HepG2 (cell line): ENCODE measurements at regions not wholly inside any gene's neighbourhood (a gene's known extent, or its start where the extent isn't known, plus 50 kb on each side); places are given as distances from the start of the nearest gene placed in this dataset.

ENCODE experiments used
- ATAC-seq: fragments of 200-7000 bp; cut with Tn5 transposase; 3 replicates; pipeline ENCODE4 v1.9.1; 2020; ENCODE audit warnings: mild to moderate bottlenecking, moderate library complexity
- BruUV-seq: library from RNA; stranded (reverse); fragments of 400-500 nt; replicated peaks from 2 replicates; lab custom pipeline; 2021; lab: Mats Ljungman, UMichigan
- CTCF ChIA-PET: fragments of 300-600 bp; formaldehyde crosslinking; extraction: SDS; loops from one replicate; lab custom pipeline; 2021; ENCODE audit warnings: low total read pairs, inconsistent platforms, low intra/inter-chr PET ratio; lab: Yijun Ruan, JAX
- POLR2A ChIA-PET: fragments of 350-600 bp; sonication (Branson Sonifier 250); formaldehyde crosslinking; loops from one replicate; lab custom pipeline; 2020; ENCODE audit warnings: antibody characterized with exemption, inconsistent platforms; lab: Yijun Ruan, JAX
- DNase-seq: peaks from one replicate; pipeline ENCODE4 v3.0.0-alpha.2; 2015; ENCODE audit warnings: low spot score
- FAIRE-seq: peaks from 3 replicates; lab custom pipeline; 2011; peaks lifted over from hg19 to GRCh38; lab: Jason Lieb, UNC
- H2AFZ ChIP-seq: one replicate; pipeline ENCODE4 v1.6.1; 2011; ENCODE audit warnings: low read length, inconsistent platforms
- H3K27ac ChIP-seq: fragments of 300-600 bp; 3 replicates; pipeline ENCODE4 v1.8.0; 2011; ENCODE audit warnings: mixed run types, mild to moderate bottlenecking, mixed read lengths, low read length, inconsistent platforms; ENCODE audit not compliant: insufficient read depth; ENCODE audit errors: extremely low read length
- H3K27me3 ChIP-seq, 2 experiments: fragments of 200-600 bp in 1 of 2; 2 replicates in 1 of 2; 3 replicates in 1 of 2; pipeline versions ENCODE4 v1.6.0 to v1.8.0; 2011; ENCODE audit warnings: low read length in 2 of 2, mild to moderate bottlenecking in 2 of 2, moderate library complexity in 2 of 2, inconsistent platforms in 1 of 2; ENCODE audit not compliant: insufficient read depth in 2 of 2, control insufficient read depth in 1 of 2
- H3K36me3 ChIP-seq, 2 experiments: fragments of 200-600 bp in 1 of 2; replicated peaks in 1 of 2; 2 replicates in 1 of 2; 3 replicates in 1 of 2; pipeline versions ENCODE4 v1.5.1 to v1.8.0; 2011; ENCODE audit warnings: low read length in 2 of 2, inconsistent platforms in 1 of 2; ENCODE audit not compliant: insufficient read depth in 2 of 2, control insufficient read depth in 1 of 2
- H3K4me1 ChIP-seq: 2 replicates; pipeline ENCODE4 v1.5.1; 2012; ENCODE audit warnings: low read length, inconsistent platforms; ENCODE audit not compliant: insufficient read depth
- H3K4me2 ChIP-seq: 2 replicates; pipeline ENCODE4 v1.6.0; 2011; ENCODE audit warnings: low read depth, low read length, inconsistent platforms
- H3K4me3 ChIP-seq, 3 experiments: fragments of 200-600 bp in 1 of 3; sonication (generic), shearing (Covaris generic) in 1 of 3; replicated peaks in 1 of 3; 2 replicates each; pipeline ENCODE4 v1.5.1; 2011 to 2016; ENCODE audit warnings: low read length in 3 of 3, inconsistent platforms in 2 of 3, low read depth in 2 of 3, mild to moderate bottlenecking in 2 of 3, control low read depth in 1 of 3, mixed read lengths in 1 of 3; ENCODE audit not compliant: insufficient read depth in 1 of 3
- H3K79me2 ChIP-seq: one replicate; pipeline ENCODE4 v1.6.1; 2011; ENCODE audit warnings: low read length, inconsistent platforms; ENCODE audit not compliant: insufficient read depth
- H3K9ac ChIP-seq: 2 replicates; pipeline ENCODE4 v1.6.0; 2011; ENCODE audit warnings: mild to moderate bottlenecking, low read depth, low read length, inconsistent platforms; ENCODE audit not compliant: insufficient read depth
- H3K9me3 ChIP-seq: 2 replicates; pipeline ENCODE4 v1.5.1; 2012; ENCODE audit warnings: mild to moderate bottlenecking, low read length
- H4K20me1 ChIP-seq: 2 replicates; pipeline ENCODE4 v1.6.0; 2011; ENCODE audit warnings: inconsistent platforms, mild to moderate bottlenecking, low read length, moderate library complexity; ENCODE audit not compliant: insufficient read depth
- CTCF ChIP-seq: sonication (generic); formaldehyde crosslinking; IDR thresholded peaks from 2 replicates; pipeline ENCODE4 v1.5.0; 2020; ENCODE audit warnings: mild to moderate bottlenecking, missing genetic modification reagents, moderate library complexity
- FOSL2 ChIP-seq: sonication (generic); formaldehyde crosslinking; IDR thresholded peaks from 2 replicates; pipeline ENCODE4 v1.4.0; 2020; ENCODE audit warnings: missing genetic modification reagents
- HMGXB4 ChIP-seq, 2 experiments: sonication (generic) in 1 of 2; formaldehyde crosslinking in 1 of 2; IDR thresholded peaks; 2 replicates each; pipeline versions ENCODE4 v1.4.0 to v1.6.1; 2018 to 2020; ENCODE audit warnings: missing genetic modification reagents in 2 of 2, borderline replicate concordance in 1 of 2, low read depth in 1 of 2, mild to moderate bottlenecking in 1 of 2, missing biosample characterization in 1 of 2
- JUN ChIP-seq: sonication (generic); formaldehyde crosslinking; IDR thresholded peaks from 2 replicates; pipeline ENCODE4 v1.4.0; 2020; ENCODE audit warnings: mild to moderate bottlenecking, missing genetic modification reagents
- PATZ1 ChIP-seq: sonication (generic); formaldehyde crosslinking; IDR thresholded peaks from 2 replicates; pipeline ENCODE4 v1.4.0; 2020; ENCODE audit warnings: missing genetic modification reagents
- SALL2 ChIP-seq: sonication (generic); formaldehyde crosslinking; IDR thresholded peaks from 2 replicates; pipeline ENCODE4 v1.8.1; 2023; ENCODE audit warnings: mild to moderate bottlenecking, missing genetic modification reagents, inconsistent platforms
- SUZ12 ChIP-seq: fragments of 150-350 bp; IDR thresholded peaks from 2 replicates; pipeline ENCODE4 v1.6.1; 2014; ENCODE audit warnings: low read depth, low read length
- TBX3 ChIP-seq: fragments of 450-650 bp; IDR thresholded peaks from 2 replicates; pipeline ENCODE4 v1.6.1; 2017; ENCODE audit warnings: antibody characterized with exemption, mild to moderate bottlenecking, inconsistent platforms, borderline replicate concordance
- ZBTB4 ChIP-seq: sonication (generic); formaldehyde crosslinking; IDR thresholded peaks from 2 replicates; pipeline ENCODE4 v1.4.0; 2020; ENCODE audit warnings: missing genetic modification reagents, mild to moderate bottlenecking, borderline replicate concordance
- ZNF136 ChIP-seq: sonication (generic); formaldehyde crosslinking; IDR thresholded peaks from 2 replicates; pipeline ENCODE4 v1.8.1; 2022; ENCODE audit warnings: low read depth, mild to moderate bottlenecking, moderate library complexity, missing genetic modification reagents
- ZNF331 ChIP-seq: sonication (generic); formaldehyde crosslinking; IDR thresholded peaks from 2 replicates; pipeline ENCODE4 v1.4.0; 2020; ENCODE audit warnings: missing genetic modification reagents
- ZNF691 ChIP-seq: sonication (generic); formaldehyde crosslinking; IDR thresholded peaks from 2 replicates; pipeline ENCODE4 v1.4.0; 2020; ENCODE audit warnings: missing genetic modification reagents, low read depth, mild to moderate bottlenecking, borderline replicate concordance
- WGBS: methylation state at CpG from one replicate; pipeline ENCODE4 v1.1.6; 2017; ENCODE audit warnings: low lambda C conversion rate; 5-methylcytosine and 5-hydroxymethylcytosine counted together
- in situ Hi-C: cut with HindIII; loops from 2 replicates; pipeline ENCODE4 v1.10.0; 2017; ENCODE audit warnings: low pct_unique_long_range_greater_than_20kb; ENCODE audit not compliant: extremely low pct_ligation_motif_present
- intact Hi-C: fragments of 100-400 bp; cut with micrococcal nuclease; formaldehyde crosslinking; loops from one replicate; pipeline ENCODE4 v1.10.0; 2022; ENCODE audit not compliant: unreplicated experiment

- peak overlapping the region; percentile 48; the same call in 1 of the 2 replicates for H3K4me2 ChIP-seq
- ChIA-PET POLR2A (interaction anchor here (1.3 kb wide), 1 partner anchor 262 kb away, joined by 4 read pairs; no protein-coding TSS in a partner anchor), CTCF (interaction anchor here (1.1 to 2.2 kb wide), 3 partner anchors 36 to 270 kb away, joined by 3 to 13 read pairs (median 8); no protein-coding TSS in a partner anchor)
- H3K27ac ChIP-seq, result no peak overlapping the region
- H3K4me1 ChIP-seq, result peaks cover 8% of the 10 kb centered on the region
- no peak overlapping the region for H3K9ac ChIP-seq
- peaks cover 0 to 1% of the 10 kb centered on the region in 2 experiments; a peak in 1 of 5 replicates for H3K36me3 ChIP-seq
- H4K20me1 ChIP-seq, result no peaks in the 10 kb centered on the region
- WGBS, result 0% methylated on average over 9 of the region's 10 CpGs
- no peaks in the 10 kb centered on the region for H3K9me3 ChIP-seq
- DNase-seq, result peak; percentile 58
- intact Hi-C loops, result loop anchor here (1.0 to 5.0 kb wide), 3 partner anchors 262 to 1284 kb away; no protein-coding TSS in a partner anchor
- FAIRE-seq, result peak; percentile 60
- in situ Hi-C loops, result no loop called here
- no peaks in the 10 kb centered on the region for H3K79me2 ChIP-seq
- no peak overlapping the region for H2AFZ ChIP-seq
- peak; percentile 96 for ATAC-seq
- no peaks in the 10 kb centered on the region for H3K27me3 ChIP-seq
- no TSS peak for BruUV-seq
- H3K4me3 ChIP-seq, result peak overlapping the region in 1 of 3 experiments; percentile 25; a peak in 1 of 6 replicates
- TF ChIP-seq SALL2 (CRISPR knock-in tag) (no peak), ZNF691 (CRISPR knock-in tag) (peak; percentile 40; the same call in 1 of the 2 replicates), CTCF (CRISPR knock-in tag) (peak; percentile 95), ZNF136 (no peak), PATZ1 (CRISPR knock-in tag) (peak; percentile 78), ZNF331 (CRISPR knock-in tag) (0 out of 2 replicates have a peak, but pooled peaks have one; percentile 27), JUN (CRISPR knock-in tag) (no peak), HMGXB4 (CRISPR knock-in tag; IDR thresholded peaks at IDR 0.05; ENCODE audit: borderline replicate concordance in 1 of 2, low read depth in 1 of 2) (peak in 1 of 2 experiments; percentile 41; a peak in 1 of 4 replicates), FOSL2 (CRISPR knock-in tag) (no peak), TBX3 (no peak), SUZ12 (no peak), ZBTB4 (CRISPR knock-in tag) (no peak)
These were observed 60.6 kb downstream of the SLC25A47 start for GRCh38 chr14:100383727-100384158.
